Fibroblast of lung (primary cell): ENCODE measurements at regions not wholly inside any gene's neighbourhood (a gene's known extent, or its start where the extent isn't known, plus 50 kb on each side); places are given as distances from the start of the nearest gene placed in this dataset.

Source experiments
- DNase-seq, 2 donors: peaks; one replicate each; pipeline versions ENCODE4 v3.0.0 to v3.0.0-alpha.2; 2010; ENCODE audit warnings: low read depth in 2 of 2
- H2AFZ ChIP-seq: 2 replicates; pipeline ENCODE4 v1.5.1; 2012; ENCODE audit warnings: low read length, control low read depth, inconsistent platforms
- H3K27ac ChIP-seq: 2 replicates; pipeline ENCODE4 v1.5.1; 2011; ENCODE audit warnings: low read length, control low read depth; ENCODE audit not compliant: insufficient read depth
- H3K27me3 ChIP-seq: 2 replicates; pipeline ENCODE4 v1.5.1; 2011; ENCODE audit warnings: mild to moderate bottlenecking, low read length; ENCODE audit not compliant: control insufficient read depth, insufficient read depth
- H3K36me3 ChIP-seq: 2 replicates; pipeline ENCODE4 v1.5.1; 2011; ENCODE audit warnings: low read length; ENCODE audit not compliant: control insufficient read depth, insufficient read depth
- H3K4me1 ChIP-seq: 2 replicates; pipeline ENCODE4 v1.5.1; 2011; ENCODE audit warnings: low read length; ENCODE audit not compliant: control insufficient read depth, insufficient read depth; ENCODE audit errors: extremely low read depth
- H3K4me2 ChIP-seq: 2 replicates; pipeline ENCODE4 v1.5.1; 2011; ENCODE audit warnings: low read length, control low read depth; ENCODE audit not compliant: insufficient read depth; ENCODE audit errors: extremely low read depth
- H3K4me3 ChIP-seq, 4 experiments: fragments of 200-600 bp in 1 of 4; sonication (generic) in 1 of 4; replicated peaks in 1 of 4; 2 replicates each; pipeline ENCODE4 v1.5.1; 2011 to 2016; ENCODE audit warnings: low read length in 4 of 4, low read depth in 3 of 4, mild to moderate bottlenecking in 3 of 4, control low read depth in 2 of 4, inconsistent platforms in 1 of 4, mixed read lengths in 1 of 4; ENCODE audit not compliant: insufficient read depth in 1 of 4; ENCODE audit errors: control extremely low read depth in 1 of 4
- H3K79me2 ChIP-seq: 2 replicates; pipeline ENCODE4 v1.5.1; 2012; ENCODE audit warnings: mild to moderate bottlenecking, low read length, inconsistent platforms; ENCODE audit not compliant: control insufficient read depth, insufficient read depth
- H3K9ac ChIP-seq: 2 replicates; pipeline ENCODE4 v1.5.1; 2011; ENCODE audit warnings: mild to moderate bottlenecking, low read length, control low read depth; ENCODE audit not compliant: insufficient read depth
- H3K9me3 ChIP-seq: 2 replicates; pipeline ENCODE4 v1.5.1; 2012; ENCODE audit warnings: low read depth, low read length; ENCODE audit not compliant: control insufficient read depth, insufficient read depth
- H4K20me1 ChIP-seq: 2 replicates; pipeline ENCODE4 v1.5.1; 2011; ENCODE audit warnings: low read length; ENCODE audit not compliant: control insufficient read depth, insufficient read depth; ENCODE audit errors: extremely low read depth
- CTCF ChIP-seq, 2 donors: IDR thresholded peaks in 1 of 2; conservative IDR thresholded peaks in 1 of 2; 1 replicate in 1 of 2; 2 replicates in 1 of 2; pipeline ENCODE4 v1.5.1; 2011 to 2012; ENCODE audit warnings: low read length in 2 of 2, control low read depth in 1 of 2, inconsistent platforms in 1 of 2, low read depth in 1 of 2, mild to moderate bottlenecking in 1 of 2
- EZH2 ChIP-seq: IDR thresholded peaks from 2 replicates; pipeline ENCODE4 v1.5.1; 2012; ENCODE audit warnings: low read length, control low read depth, mild to moderate bottlenecking; ENCODE audit errors: missing control alignments

- no peaks in the 10 kb centered on the region for H3K4me1 ChIP-seq
- peak overlapping the region; percentile 13 for H3K4me2 ChIP-seq
- no peak overlapping the region for H3K27ac ChIP-seq
- H3K27me3 ChIP-seq, result no peaks in the 10 kb centered on the region
- no peaks in the 10 kb centered on the region for H3K79me2 ChIP-seq
- H3K9ac ChIP-seq, result no peak overlapping the region
- H3K36me3 ChIP-seq, result no peaks in the 10 kb centered on the region
- TF ChIP-seq EZH2 (no peak), CTCF (conservative IDR thresholded peaks at IDR 0.05 in 1 of 2, IDR thresholded peaks at IDR 0.05 in 1 of 2; ENCODE audit: low read depth in 1 of 2, low read length in 2 of 2) (no peak)
- H3K4me3 ChIP-seq, result no peak overlapping the region
- no peak for DNase-seq
- H3K9me3 ChIP-seq, result no peaks in the 10 kb centered on the region
- peak overlapping the region; percentile 82 for H2AFZ ChIP-seq
- H4K20me1 ChIP-seq, result no peaks in the 10 kb centered on the region
Measured at GRCh38 chr5:68994645-68995044, 99.2 kb upstream of the SLC30A5 start.

GRCh38 chr5:68995845-68996545, 97.8 kb upstream of the SLC30A5 start:
- no peak for TF ChIP-seq EZH2
- no peak for TF ChIP-seq CTCF (conservative IDR thresholded peaks at IDR 0.05 in 1 of 2, IDR thresholded peaks at IDR 0.05 in 1 of 2; ENCODE audit: low read depth in 1 of 2, low read length in 2 of 2)
- Histone ChIP-seq H3K4me1 (no peaks in the 10 kb centered on the region), H3K9me3 (no peaks in the 10 kb centered on the region), H3K27me3 (no peaks in the 10 kb centered on the region), H3K79me2 (no peaks in the 10 kb centered on the region), H3K27ac (no peak overlapping the region), H3K4me3 (no peak overlapping the region), H4K20me1 (no peaks in the 10 kb centered on the region), H3K36me3 (no peaks in the 10 kb centered on the region), H3K4me2 (no peak overlapping the region), H2AFZ (no peak overlapping the region), H3K9ac (no peak overlapping the region)
- peak in 1 of 2 donors; percentile 6 for DNase-seq

- Histone ChIP-seq H3K4me3 (no peak overlapping the region), H2AFZ (no peak overlapping the region), H3K4me2 (no peak overlapping the region), H3K36me3 (no peaks in the 10 kb centered on the region), H3K4me1 (no peaks in the 10 kb centered on the region), H3K9me3 (no peaks in the 10 kb centered on the region), H4K20me1 (no peaks in the 10 kb centered on the region), H3K27ac (no peak overlapping the region), H3K79me2 (no peaks in the 10 kb centered on the region), H3K9ac (no peak overlapping the region), H3K27me3 (no peaks in the 10 kb centered on the region)
- TF ChIP-seq EZH2, result no peak
- no peak for TF ChIP-seq CTCF (conservative IDR thresholded peaks at IDR 0.05 in 1 of 2, IDR thresholded peaks at IDR 0.05 in 1 of 2; ENCODE audit: low read depth in 1 of 2, low read length in 2 of 2)
- DNase-seq, result no peak
Measured at GRCh38 chr5:68999181-68999580, 94.6 kb upstream of the SLC30A5 start.
